ENCODE measurements at regions not wholly inside any gene's neighbourhood (a gene's known extent, or its start where the extent isn't known, plus 50 kb on each side); places are given as distances from the start of the nearest gene placed in this dataset.
A peak's percentile ranks its signal among the peaks of the same experiment; 100 is the strongest.

DNA sequence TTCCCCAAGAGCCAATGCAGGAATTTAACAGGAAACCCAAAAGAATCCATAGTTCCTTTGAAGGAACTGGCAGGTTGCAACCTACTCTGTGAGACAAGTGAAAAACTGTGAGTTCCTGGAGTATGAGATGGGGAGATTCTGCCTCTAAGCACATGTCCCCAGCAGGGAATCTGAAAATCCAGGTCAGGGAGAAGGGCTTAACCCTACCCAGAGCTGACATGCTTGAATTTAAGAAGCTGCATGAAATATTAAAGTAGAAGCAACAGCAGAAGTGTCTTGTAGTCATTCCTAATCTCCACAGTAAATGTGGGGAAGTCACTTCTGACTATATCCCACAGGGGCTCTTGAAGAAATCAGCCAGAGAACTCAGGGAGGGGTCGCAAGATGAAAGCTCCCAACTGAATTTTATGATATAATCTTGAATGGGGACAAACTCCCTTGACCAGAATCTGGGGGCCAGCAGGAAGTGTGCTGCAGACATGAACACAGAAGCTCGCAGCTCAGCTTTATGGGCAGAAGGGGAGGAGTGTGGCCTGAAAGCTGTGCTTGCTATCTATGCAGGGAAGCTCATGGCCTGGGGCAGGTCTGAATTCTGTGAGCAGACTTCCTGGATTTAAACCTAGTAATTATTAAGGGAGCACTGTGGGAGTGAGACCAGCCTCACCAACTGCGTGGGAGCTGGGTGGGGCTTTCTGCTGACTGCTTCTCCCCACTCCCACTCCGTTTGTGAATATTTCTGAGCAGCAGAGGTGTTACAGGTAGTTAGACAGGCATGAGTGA, 184.1 kb upstream of the KYNU start:
- no peak overlapping the region for H3K4me3 ChIP-seq (ENCODE audit: low read length)
- TF ChIP-seq, protein P1, sequence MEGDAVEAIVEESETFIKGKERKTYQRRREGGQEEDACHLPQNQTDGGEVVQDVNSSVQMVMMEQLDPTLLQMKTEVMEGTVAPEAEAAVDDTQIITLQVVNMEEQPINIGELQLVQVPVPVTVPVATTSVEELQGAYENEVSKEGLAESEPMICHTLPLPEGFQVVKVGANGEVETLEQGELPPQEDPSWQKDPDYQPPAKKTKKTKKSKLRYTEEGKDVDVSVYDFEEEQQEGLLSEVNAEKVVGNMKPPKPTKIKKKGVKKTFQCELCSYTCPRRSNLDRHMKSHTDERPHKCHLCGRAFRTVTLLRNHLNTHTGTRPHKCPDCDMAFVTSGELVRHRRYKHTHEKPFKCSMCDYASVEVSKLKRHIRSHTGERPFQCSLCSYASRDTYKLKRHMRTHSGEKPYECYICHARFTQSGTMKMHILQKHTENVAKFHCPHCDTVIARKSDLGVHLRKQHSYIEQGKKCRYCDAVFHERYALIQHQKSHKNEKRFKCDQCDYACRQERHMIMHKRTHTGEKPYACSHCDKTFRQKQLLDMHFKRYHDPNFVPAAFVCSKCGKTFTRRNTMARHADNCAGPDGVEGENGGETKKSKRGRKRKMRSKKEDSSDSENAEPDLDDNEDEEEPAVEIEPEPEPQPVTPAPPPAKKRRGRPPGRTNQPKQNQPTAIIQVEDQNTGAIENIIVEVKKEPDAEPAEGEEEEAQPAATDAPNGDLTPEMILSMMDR (conservative IDR thresholded peaks at IDR 0.05; ENCODE audit: low read length), result no peak
- DNase-seq (ENCODE audit: low read depth), result no peak

- TF ChIP-seq, protein P1 (conservative IDR thresholded peaks at IDR 0.05; ENCODE audit: low read length), result no peak
- DNase-seq (ENCODE audit: low read depth), result no peak
- H3K4me3 ChIP-seq (ENCODE audit: low read length), result no peak overlapping the region
Observed at GRCh38 chr2:142688856-142689605, 188.4 kb upstream of the KYNU start.

- H3K4me3 ChIP-seq (ENCODE audit: low read length), result no peak overlapping the region
- TF ChIP-seq, protein P1 (conservative IDR thresholded peaks at IDR 0.05; ENCODE audit: low read length), result no peak
- DNase-seq (ENCODE audit: low read depth), result no peak
Observed at GRCh38 chr2:142687509-142687908, 190.0 kb upstream of the KYNU start.

GRCh38 chr2:142687075-142687474, 190.4 kb upstream of the KYNU start:
- H3K4me3 ChIP-seq (ENCODE audit: low read length), result no peak overlapping the region
- TF ChIP-seq, protein P1 (conservative IDR thresholded peaks at IDR 0.05; ENCODE audit: low read length), result no peak
- DNase-seq (ENCODE audit: low read depth), result no peak

- TF ChIP-seq, protein P1 (conservative IDR thresholded peaks at IDR 0.05; ENCODE audit: low read length), result no peak
- DNase-seq (ENCODE audit: low read depth), result no peak
- H3K4me3 ChIP-seq (ENCODE audit: low read length), result no peak overlapping the region
Observed at GRCh38 chr2:142684667-142685066, 192.8 kb upstream of the KYNU start.

DNA sequence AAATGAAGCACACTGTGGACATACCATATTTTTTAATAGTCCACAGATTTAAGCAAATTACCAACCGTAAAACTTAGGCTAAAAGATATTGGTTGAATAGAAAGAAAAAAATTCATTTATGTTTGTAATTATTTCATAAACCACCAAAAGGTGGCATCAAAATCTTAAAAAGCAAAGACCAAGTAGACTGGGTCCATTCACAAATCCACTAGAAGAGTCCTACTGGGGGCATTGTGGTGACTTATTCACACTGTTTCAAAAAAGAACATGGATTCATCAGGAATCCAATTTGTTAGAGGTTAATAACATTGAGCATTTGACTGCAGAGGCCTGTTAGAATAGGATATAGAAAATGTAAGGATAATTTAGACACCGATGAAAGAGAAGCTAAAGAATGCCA, 194.9 kb upstream of the KYNU start:
- no peak overlapping the region for H3K4me3 ChIP-seq (ENCODE audit: low read length)
- DNase-seq (ENCODE audit: low read depth), result peak; percentile 1
- TF ChIP-seq, protein P1 (conservative IDR thresholded peaks at IDR 0.05; ENCODE audit: low read length), result peak; percentile 33; the same call in 1 of the 2 replicates

DNA sequence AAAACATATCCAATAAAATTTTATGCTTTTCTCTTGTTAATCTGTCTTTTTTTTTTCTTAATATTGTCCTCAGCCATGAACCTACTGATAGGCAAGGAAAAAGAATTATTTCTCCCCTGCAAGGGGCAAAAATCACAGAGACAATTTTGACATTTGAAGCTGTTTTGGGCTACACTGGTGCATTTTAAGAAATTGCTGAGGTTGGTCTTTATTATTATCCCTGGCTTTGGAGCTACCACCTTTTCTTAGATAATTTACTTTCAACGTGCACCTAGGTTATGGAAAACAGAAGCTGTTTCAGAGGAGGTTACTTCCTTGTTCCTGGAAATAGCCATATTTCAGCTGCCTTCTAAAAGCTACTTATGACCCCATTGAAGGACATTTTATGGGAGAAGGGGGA, 195.5 kb upstream of the KYNU start:
- DNase-seq (ENCODE audit: low read depth), result no peak
- H3K4me3 ChIP-seq (ENCODE audit: low read length), result no peak overlapping the region
- TF ChIP-seq, protein P1 (conservative IDR thresholded peaks at IDR 0.05; ENCODE audit: low read length), result no peak
